ENCODE measurements at regions not wholly inside any gene's neighbourhood (a gene's known extent, or its start where the extent isn't known, plus 50 kb on each side); places are given as distances from the start of the nearest gene placed in this dataset.
"Not testable (repeated sequence)": the region's sequence is repeated elsewhere in the genome, so short reads cannot be mapped to it uniquely, and the experiment has no call there.

GRCh38 chr2:210859314-210859713 lies 302.9 kb downstream of the CPS1 start:
- DNase-seq (ENCODE audit: extremely low read depth, low read depth), result no peak
- no peak for TF ChIP-seq CTCF (IDR thresholded peaks at IDR 0.05; ENCODE audit: low read depth, low read length, missing control alignments)
- no peak overlapping the region for H3K4me3 ChIP-seq (replicated peaks; ENCODE audit: low read depth, low read length)

DNA sequence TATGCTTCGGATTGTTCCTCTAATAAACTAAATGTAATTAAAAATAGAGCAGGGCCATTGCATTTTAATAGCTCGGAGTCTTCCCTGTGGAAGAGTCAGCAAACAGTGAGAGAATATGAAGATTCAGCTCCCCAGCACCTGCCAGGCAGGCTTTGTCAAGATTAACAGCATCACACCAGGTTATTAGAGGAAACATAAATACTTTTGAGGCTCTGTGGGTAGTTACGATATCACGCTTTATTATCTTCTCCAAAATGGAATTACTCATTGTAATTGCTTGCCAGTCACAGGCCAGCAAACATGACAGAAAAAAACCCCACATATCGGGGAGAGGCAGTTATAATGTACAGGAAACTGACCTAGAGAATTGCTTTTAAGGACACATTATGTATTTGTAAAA lies 303.9 kb downstream of the CPS1 start:
- H3K4me3 ChIP-seq (replicated peaks; ENCODE audit: low read depth, low read length), result no peak overlapping the region
- no peak for TF ChIP-seq CTCF (IDR thresholded peaks at IDR 0.05; ENCODE audit: low read depth, low read length, missing control alignments)
- DNase-seq (ENCODE audit: extremely low read depth, low read depth), result no peak

GRCh38 chr2:210861038-210861665 lies 304.8 kb downstream of the CPS1 start:
- TF ChIP-seq CTCF (IDR thresholded peaks at IDR 0.05; ENCODE audit: low read depth, low read length, missing control alignments), result no peak
- H3K4me3 ChIP-seq (replicated peaks; ENCODE audit: low read depth, low read length), result no peak overlapping the region
- no peak for DNase-seq (ENCODE audit: extremely low read depth, low read depth)

DNA sequence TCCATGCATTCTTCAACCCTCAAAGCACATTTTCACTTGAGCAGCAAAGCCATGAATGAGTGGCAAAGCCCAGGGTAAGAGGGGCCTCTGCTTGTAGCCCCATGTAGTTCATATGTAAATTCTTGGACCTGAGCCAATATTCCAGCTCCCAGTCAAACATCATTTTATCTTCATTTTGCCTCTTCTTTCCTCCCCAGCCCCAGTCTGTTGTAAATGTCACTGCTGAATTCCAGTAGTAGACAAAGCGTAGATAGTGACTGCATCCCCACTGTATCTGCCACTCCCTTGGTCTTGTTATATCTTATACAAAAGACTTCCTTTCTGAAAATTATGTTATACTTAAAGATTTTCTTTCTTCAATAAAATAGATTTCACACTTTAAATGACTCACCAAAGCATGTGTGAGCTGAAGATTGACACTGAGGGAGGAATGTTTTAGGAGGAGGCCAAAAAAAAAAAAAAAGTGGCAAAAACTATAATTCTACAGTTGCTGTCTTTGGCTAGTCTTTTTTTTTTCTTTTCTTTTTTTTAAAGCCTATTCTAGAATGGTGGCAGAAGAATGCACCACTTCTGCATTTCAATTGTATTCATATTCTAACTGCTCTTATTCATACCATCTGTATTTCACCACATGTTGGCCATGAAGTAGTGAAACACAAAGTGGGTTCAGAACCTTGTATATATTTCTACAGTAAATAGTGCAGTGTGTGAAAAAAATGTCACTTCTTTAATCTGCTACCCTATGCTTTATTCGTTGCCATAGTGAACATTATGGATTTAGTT lies 306.1 kb downstream of the CPS1 start:
- no peak overlapping the region for H3K4me3 ChIP-seq (replicated peaks; ENCODE audit: low read depth, low read length)
- no peak for DNase-seq (ENCODE audit: extremely low read depth, low read depth)
- no peak for TF ChIP-seq CTCF (IDR thresholded peaks at IDR 0.05; ENCODE audit: low read depth, low read length, missing control alignments)

- no peak overlapping the region for H3K4me3 ChIP-seq (replicated peaks; ENCODE audit: low read depth, low read length)
- no peak for DNase-seq (ENCODE audit: extremely low read depth, low read depth)
- TF ChIP-seq CTCF (IDR thresholded peaks at IDR 0.05; ENCODE audit: low read depth, low read length, missing control alignments), result no peak
Measured at GRCh38 chr2:210863283-210863682, 306.9 kb downstream of the CPS1 start.

DNA sequence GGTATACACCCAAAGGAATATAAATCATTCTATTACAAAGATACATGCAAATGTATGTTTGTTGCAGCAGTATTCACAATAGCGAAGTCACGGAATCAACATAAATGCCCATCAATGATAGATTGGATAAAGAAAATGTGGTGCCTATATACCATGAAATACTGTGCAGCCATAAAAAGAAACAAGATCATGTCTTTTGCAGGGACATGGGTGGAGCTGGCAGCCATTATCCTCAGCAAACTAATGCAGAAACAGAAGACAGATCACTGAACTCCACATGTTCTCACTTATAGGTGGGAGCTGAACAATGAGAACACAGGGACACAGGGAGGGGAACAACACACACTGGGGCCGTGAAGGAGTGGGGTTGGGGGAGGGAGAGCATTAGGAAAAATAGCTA lies 315.2 kb downstream of the CPS1 start:
- H3K4me3 ChIP-seq (replicated peaks; ENCODE audit: low read depth, low read length); DNase-seq (ENCODE audit: extremely low read depth, low read depth): not testable (repeated sequence)

- H3K4me3 ChIP-seq (replicated peaks; ENCODE audit: low read depth, low read length), result no peak overlapping the region
- DNase-seq (ENCODE audit: extremely low read depth, low read depth), result no peak
Measured at GRCh38 chr2:210873631-210874030, 317.2 kb downstream of the CPS1 start.

More at GRCh38 chr2:210873631-210874030, 317.2 kb downstream of the CPS1 start:
- TF ChIP-seq CTCF (IDR thresholded peaks at IDR 0.05; ENCODE audit: low read depth, low read length, missing control alignments), result no peak

Measured in HFF-Myc (cell line).